HG03064 (cell line): ENCODE measurements at regions not wholly inside any gene's neighbourhood (a gene's known extent, or its start where the extent isn't known, plus 50 kb on each side); places are given as distances from the start of the nearest gene placed in this dataset.

Experiments used
- ATAC-seq: cut with Tn5 transposase; IDR thresholded peaks from one replicate; pipeline ENCODE4 v1.9.1; 2021; ENCODE audit warnings: low read depth; ENCODE audit not compliant: unreplicated experiment

DNA sequence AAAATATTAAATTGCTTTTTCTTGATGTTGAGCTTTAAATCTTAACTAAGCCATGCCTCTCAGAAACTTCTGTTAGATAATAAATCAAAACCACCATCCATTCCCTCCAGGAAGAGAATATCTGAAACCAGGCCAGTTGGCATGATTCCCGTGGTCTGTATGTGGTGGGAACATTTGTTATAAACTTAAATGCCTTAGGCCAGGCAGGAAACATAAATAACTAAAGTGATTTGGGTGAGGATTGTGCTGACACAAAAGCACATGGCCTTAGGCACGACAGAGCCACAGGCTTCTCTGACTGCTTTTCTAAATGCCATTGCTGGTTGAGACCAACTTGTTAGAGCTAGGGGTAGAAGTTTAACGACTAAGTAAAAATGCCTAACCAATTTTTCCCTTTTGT lies 255.9 kb downstream of the GABRG2 start:
- no peak for ATAC-seq

DNA sequence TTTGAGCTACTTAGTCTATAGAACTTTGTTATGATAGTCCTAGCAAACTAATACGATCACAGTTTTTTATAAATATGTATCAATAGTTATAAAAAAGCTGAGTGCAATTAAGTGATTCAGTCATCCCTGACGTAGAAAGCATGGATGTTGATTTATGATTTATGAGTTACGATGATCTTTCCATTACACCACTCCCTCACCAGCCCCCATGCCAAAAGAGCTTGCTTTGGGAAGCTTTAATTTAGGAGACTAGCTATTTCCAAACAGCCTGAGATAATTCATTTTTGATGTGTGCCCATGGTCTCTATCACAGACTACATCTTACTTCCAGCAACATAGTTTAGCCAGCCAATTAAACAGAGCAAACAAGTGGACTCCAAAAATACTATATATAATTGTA lies 256.8 kb downstream of the GABRG2 start:
- ATAC-seq = no peak

DNA sequence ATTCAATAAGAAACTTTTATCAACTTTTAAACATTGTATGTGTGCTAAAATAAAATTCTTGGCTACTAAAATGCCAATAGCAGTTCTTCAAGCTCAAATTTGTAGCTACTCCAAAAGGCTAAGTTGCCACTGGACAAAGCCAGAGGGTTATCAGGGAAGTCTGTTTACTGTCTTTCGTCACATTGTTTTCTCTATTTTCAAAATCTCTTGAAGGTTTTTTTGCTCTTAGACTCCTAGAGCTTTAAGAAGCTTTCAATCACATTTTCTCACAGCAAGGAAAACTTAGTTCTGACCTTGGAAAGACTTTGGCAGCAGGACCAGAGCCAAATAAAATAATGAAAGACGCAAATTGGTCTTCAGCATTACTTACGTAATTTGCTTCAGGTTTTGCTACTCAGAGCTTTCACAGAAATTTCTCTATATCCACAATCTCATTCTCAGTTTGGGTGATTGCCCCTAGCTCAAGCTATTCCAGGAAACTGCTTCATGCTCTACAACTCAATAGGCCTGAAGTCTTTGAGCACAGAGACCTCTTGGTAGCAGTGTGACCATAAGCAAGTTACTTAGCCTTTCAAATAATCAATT lies 257.7 kb downstream of the GABRG2 start:
- ATAC-seq = no peak

DNA sequence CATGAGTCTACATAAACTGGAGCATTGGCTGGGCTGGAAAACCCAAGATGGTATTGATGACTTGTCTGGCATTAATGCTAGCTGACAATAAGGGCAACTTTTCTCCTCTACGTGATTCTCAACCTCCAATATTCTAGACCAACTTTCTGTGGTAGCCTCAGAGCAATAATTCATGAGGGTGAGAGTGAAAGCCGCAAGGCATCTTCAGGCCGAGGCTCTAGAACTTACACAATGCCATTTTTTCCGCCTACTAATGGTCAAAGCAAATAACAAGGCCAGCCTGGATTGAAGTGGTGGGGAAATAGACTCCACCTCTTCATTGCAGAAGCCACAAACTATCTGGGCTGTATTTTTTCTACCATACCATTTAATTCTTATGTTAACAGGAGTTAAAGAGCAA lies 267.4 kb downstream of the GABRG2 start:
- ATAC-seq = no peak

DNA sequence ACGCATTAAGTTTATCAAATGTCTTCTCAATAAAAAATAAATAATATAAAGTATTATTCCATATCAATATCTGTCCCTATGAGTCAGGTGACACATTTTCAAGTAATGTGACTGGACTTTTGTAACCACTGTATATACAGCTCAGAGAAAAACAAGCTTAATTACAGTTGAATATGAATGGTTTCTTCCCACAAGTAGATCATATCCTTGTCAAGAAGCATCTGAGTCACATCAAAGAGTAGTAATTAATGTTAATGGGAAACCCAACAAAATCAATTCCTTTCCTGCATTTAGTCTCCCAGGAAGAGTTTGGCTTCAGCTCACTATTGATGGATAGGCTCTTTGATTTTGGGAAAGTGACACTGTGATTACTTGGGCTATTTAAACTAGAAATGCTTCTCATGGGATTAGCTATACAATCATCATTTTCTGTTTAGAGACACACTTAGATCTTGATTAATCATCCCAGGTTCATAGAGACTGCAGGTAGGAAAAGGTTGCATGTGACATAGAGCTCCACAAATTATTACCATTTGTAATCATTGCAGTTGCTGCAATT lies 292.9 kb downstream of the GABRG2 start:
- ATAC-seq = no peak

DNA sequence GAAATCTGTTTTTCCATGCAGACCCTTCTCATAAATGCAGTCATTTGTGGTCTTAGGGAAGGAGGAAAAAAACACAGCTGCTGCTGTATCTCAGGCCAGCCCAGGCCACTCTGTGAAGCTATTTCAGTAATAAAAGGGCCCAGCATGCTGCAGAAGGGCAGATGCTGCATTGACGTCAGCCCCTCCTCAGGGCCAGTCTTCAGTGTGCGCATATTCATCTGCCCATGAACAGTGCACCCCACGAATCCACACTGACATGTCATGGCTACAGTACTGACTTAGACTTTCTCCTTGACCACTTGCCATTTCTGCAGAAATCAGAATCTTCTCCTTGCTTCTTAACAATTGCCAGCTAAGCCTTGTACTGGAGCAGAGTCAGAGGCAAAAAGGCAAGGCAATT lies 304.7 kb downstream of the GABRG2 start:
- no peak for ATAC-seq

DNA sequence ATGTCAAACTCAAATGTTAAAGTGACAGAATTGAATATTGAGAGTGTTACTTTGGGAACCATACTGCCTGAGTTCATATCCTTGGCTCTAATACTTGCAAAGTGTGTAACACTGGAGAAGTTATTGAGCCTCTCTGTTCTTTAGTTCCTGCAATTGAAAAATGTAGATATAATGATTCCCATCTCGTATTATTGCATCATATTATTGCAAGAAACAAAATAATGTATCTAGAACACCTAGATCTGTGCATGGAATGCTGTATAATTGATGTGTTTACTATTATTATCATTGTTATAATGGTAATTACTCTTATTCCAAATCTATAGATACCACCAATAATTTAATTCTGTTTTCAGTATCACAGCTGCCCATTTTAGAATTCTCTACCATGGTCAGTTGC lies 310.3 kb downstream of the GABRG2 start:
- no peak for ATAC-seq

DNA sequence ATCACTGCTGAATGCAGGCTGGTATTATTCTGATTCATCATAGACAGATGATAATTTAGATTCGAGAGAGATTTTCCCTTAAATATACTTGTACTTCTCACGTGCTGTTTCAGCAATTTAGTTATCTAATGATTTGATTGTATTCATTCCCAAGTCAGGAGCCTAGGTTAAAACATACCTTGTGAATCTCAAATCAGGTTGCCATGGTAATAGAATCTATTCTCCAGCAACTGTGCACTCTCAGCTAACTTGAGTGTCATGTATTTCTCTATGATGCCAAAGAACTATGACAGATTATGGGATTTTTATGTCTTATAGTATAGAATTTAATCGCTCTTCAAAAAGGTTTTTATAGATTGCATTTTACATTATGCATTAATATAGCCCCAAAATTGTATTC lies 315.3 kb downstream of the GABRG2 start:
- no peak for ATAC-seq

DNA sequence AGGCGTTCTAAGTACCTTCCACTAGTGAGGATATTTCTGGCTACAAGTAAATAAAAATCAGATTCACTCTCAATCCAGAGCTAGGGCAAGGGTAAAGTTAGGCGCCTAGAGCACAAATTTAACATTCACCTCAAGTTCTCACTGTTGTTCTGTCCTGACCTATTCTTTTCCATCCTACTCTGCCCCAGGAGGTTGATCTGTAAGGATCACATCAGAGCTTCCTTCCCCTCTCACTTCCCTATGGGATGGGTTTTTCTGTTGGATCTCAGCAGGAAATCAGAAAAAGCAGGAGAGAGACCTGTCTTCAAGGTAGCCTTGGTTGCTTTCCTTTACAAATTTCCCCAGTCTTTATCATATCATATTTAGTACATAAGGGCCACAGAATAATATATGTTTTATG lies 316.7 kb downstream of the GABRG2 start:
- no peak for ATAC-seq

DNA sequence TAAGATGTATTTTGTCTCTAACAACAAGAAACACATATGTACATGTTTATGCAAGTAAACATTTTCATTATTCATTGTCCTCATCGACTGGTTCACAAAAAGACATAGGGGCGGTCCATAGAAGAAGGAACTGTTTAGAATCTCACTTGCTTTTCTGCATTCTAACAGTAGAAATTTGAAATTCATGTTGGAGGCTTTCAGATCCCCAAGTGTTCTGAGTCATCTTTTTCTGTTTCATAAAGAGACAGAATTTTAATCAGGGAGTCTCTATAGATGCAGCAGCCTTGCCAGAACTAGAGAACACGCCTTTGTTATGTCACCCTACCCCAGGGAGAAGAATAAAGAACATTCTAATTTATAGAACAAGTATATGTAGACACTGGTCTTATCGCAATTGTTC lies 324.3 kb downstream of the GABRG2 start:
- ATAC-seq = no peak

DNA sequence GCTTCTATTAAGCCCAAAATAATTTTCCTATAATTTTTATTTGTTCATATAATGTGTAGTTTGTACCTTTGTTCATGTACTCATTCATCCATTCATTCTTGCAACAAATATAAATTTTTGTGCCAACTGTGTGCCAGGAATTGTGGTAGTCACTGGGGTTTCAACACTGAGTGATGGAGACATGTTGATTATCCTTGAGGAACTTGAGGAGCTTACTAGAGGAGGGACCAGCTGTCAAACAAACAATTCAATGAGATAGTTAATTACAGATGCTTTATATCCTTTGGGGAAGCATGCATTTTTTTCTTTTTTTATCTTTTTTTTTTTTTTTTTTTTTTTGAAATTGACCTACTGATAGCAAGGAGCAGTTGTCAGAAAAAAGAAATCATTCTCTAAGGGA lies 324.8 kb downstream of the GABRG2 start:
- no peak for ATAC-seq

DNA sequence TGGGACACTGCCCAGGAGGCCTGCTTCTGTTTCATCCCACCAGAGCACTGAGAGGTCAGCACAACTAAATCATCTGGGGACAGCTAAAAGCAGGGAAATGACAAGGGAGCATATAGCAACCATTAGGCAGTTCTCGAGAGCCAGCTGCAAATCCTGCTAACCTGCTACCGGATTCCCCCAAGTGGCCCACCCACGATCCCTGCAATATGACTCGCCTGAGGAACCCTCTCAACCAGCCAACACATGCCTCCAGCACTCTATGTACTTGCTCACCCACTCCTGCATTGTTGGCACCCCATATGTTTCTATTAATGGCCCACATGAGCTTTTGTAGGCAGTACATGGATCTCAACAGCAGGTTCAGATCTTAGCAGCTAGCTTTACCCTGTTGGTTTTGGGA lies 326.0 kb downstream of the GABRG2 start:
- ATAC-seq = no peak

DNA sequence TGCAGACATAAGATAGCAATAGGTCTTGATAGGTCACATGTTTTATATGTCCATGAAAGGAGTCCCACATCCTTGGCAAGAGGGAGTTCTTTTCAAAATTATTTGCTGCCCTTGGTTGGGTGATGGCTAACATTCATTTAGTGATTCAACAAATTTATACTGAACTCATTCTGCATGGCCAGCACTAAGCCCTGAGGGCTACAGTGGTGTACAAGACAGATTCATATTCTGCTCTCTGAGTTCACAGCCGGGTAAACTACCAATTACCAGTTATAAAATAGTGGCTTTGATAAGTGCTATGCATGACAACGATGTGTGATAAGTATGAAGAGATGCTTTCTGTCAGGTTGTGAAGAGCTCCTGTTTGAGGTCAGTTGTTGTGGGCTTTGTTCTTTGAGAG lies 340.0 kb downstream of the GABRG2 start:
- no peak for ATAC-seq

DNA sequence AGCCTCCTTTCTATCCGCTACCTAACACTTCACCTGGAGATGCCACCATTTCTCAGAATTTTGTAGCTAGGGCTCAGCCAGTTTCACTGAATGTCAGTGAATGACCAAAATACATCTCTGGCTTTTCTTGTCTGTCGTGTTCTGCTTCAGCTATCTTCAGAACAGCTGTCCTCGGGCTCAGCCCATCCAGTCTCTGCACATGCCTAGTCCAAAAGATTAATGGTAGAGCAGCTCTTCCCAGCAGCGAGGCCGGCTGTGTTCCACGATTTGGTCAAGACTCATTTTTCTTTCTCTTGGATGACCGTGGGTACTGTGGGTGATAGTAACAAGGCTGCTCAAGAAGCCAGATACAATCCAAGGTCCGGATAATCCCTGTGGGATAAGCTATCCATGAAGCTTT lies 342.8 kb downstream of the GABRG2 start:
- ATAC-seq = no peak

DNA sequence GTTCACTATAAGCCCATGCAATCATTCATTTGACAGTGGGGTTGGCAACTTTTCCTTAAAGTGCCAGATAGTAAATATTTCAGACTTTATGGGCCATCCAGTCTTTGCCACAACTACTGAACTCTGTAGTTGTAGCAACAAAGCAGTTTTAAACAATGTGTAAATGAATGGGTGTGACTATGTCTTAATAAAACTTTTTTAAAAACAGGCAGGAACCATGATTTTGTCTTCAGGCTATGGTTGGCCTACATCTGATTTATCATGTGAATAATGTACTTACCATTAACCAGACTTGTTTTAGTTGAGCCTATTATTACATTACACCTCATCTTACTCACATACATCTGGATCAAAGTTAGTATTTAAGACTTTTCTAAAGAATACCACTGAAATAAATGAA lies 361.6 kb downstream of the GABRG2 start:
- ATAC-seq = no peak

DNA sequence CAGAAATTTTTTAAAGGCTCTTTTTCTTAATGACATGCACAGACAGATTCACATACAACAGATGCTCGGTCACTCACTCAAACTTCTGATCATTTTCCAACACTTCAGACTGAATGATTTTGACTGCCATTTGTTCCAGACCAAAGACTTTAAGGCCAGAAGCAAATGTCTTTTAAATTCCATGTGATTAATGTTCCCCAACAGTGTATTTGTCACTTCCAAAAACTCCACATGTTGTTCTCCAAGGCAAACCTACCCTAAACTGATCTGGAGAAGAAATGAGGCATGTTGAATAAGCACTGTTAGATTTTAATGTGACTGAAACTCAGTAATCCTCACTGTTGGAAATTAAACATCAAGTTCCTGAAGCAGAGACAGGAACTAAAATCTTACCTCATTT lies 366.7 kb downstream of the GABRG2 start:
- no peak for ATAC-seq

DNA sequence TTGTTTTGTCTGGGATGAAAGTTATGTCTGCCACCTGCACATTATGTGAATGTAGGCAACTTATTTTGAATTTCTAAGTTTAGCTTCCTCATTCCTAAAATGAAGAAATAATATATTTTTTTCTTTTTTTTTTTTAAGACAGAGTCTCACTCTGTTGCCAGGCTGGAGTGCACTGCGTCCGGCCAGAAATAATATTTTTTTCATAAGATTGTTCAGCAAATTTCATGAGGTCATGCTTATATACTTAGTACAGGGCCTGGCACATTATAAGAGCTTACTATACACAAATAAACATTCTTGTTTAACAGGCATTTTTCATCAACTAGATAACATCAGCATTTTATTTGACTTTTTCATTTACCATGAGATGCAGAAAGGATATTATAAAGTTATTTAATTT lies 368.5 kb downstream of the GABRG2 start:
- ATAC-seq = no peak

DNA sequence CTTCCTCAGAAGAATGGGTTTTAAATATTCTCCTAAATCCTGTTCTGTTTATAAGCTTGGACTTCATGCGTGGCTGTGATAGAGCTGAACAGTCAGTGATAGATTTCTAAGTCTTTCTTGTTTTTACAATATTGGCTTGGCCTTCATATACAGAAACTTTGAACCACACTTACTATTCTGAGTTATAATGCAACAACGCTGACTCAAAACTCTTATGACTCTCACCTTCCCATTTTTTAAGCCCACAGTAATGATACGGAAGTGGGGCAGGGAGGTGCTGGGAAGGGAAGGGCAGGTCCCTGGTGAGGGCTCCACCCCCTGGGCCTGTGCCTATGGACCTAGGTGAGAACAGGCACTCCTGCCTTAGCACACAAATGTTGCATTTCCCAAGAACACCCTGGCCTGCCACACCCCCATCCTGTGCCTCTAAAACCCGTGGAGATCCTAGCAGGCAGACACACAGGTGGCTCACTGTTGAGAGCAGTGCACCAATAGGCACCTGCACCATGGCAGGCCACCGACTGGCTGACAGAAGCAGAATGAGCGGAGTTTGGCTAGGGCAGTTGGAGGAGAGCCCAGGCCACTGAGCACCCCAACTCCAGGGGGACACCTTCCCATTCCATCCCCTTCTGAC lies 376.7 kb downstream of the GABRG2 start:
- no peak for ATAC-seq

DNA sequence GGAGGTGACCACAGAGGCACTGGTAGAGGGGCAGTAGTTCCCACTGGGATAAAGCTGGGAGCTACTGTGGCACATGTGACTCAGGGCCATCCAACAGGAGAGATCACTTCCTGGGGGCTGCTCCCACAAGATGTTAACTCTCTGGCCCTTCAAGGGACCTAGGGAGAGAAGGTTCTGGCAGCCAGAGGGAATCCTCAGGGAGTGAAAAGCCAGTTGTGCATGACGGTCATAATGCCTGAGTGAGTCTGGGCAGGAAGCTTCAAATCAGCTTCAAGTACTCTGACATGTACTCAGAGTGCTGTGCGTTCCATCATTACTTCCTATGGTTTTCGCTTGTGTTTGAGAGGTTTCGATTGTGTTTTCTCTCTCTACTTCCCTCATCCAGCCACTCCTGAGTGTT lies 388.5 kb downstream of the GABRG2 start:
- ATAC-seq = no peak

DNA sequence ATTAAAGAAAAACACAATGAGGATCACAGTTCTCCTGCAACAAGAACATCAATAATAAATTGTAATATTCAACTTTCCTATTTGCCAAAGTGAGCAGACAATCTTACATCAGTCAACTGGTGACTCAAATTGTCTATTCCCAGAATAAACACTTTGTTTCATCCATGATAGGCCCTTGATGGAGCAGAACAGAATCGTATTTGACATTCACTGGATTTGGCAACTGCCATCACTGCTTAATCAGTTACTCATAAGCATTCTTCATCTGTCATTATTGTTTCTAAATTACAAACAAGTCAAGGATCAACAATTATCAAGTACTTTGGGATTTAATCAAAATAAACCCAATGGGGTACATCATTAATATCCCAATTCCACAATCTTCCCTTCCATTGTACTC lies 398.4 kb downstream of the GABRG2 start:
- no peak for ATAC-seq

DNA sequence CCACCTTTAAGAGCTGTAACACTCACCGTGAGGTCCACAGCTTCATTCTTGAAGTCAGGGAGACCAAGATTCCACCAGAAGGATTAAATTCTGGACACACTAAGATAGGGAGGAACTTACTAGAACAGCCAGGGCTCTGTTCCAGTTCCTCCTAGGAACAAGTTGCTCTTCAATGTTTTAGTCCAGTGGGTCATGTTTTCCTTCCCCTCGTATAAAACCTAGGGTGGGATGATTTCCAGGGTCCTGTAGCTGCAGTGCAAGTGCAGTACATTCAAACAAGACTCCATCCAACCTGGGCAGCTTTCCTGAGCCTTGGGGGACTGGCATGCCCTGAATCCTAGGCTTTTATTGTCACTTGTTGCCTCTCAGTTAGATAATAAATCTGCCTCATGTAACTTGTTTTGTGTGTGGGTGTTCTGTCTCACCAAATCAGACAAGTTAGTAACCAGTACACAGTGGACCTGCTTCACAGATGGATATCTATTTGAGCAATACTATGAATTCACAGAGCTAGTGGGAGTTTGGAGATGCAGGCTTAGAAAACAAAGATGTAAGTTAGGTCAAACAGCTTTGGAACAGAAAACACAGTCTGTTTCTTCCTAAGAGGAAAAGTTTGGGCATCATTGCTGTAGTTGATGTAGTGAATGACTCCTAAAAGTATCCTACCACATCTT lies 405.6 kb downstream of the GABRG2 start:
- ATAC-seq = no peak

DNA sequence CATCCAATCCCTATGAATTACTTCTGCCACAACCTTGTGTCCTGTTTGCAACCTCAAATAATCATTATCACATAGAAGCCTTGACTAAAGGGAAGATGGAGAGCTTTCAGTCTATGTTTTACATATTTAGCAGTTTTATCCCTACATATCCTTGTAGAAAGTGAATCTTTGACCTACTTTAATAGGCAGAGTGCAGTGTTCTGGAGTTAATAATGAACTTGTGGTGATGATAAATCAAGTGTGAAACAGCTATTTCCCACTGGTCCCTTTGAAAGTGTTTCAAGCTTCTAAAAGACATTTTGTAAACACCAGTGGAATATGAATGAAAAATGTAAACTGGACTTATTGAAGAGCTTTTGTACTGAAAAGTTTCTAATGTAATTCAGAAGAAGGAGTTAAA lies 406.7 kb downstream of the GABRG2 start:
- ATAC-seq = no peak
